ENCODE measurements at regions not wholly inside any gene's neighbourhood (a gene's known extent, or its start where the extent isn't known, plus 50 kb on each side); places are given as distances from the start of the nearest gene placed in this dataset.
"Not testable (repeated sequence)": the region's sequence is repeated elsewhere in the genome, so short reads cannot be mapped to it uniquely, and the experiment has no call there.

DNA sequence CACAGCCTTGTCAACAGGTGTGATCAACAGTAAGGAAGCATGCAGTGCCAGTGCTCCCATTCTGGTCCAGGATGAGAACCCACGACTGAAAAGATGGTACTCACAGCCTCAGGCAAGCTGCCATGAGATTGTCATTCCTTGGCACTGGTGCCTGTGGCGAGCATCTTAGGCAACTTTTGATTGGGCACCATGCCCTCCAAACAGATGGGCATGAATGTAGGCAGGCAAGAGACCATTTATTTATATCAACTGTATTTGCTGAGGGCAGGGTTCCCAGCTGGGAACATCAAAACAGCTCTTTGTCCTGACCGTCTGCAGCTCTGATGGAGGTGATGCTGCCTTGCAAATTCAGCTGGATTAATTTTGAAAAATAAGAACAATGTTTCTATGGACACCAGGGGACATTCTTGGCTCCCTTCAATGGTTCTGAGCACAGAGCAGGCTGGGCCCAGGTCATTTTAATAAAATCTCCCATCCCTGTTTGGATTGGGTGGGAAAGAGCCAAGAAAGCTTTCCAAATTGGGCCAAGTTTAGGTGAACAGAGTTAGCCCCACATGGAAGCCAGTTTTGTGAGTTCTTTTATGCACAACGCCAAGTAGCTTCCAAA lies 522.5 kb downstream of the RMST start:
- Histone ChIP-seq H3K27ac (ENCODE audit: control insufficient read depth, insufficient read depth, low read length) (no peak overlapping the region), H3K9ac (ENCODE audit: control insufficient read depth, extremely low read depth, insufficient read depth, low read length) (no peak overlapping the region), H3K27me3 (ENCODE audit: control insufficient read depth, extremely low read depth, insufficient read depth, low read length) (no peaks in the 10 kb centered on the region), H3K4me2 (ENCODE audit: control insufficient read depth, extremely low read depth, insufficient read depth, low read depth, low read length) (no peak overlapping the region), H2AFZ (ENCODE audit: control insufficient read depth, low read length) (no peak overlapping the region), H3K9me1 (ENCODE audit: control insufficient read depth, extremely low read depth, insufficient read depth, low read length) (no peaks in the 10 kb centered on the region), H3K4me1 (ENCODE audit: control insufficient read depth, extremely low read depth, insufficient read depth, low read length) (no peaks in the 10 kb centered on the region), H4K20me1 (ENCODE audit: control insufficient read depth, extremely low read depth, insufficient read depth, low read length) (no peaks in the 10 kb centered on the region), H3K4me3 (ENCODE audit: control insufficient read depth in 2 of 3, extremely low read depth in 1 of 3, insufficient read depth in 2 of 3, low read depth in 1 of 3, low read length in 3 of 3) (no peak overlapping the region), H3K9me3 (ENCODE audit: control insufficient read depth, low read depth, low read length) (no peaks in the 10 kb centered on the region), H3K36me3 (ENCODE audit: control insufficient read depth in 2 of 2, extremely low read depth in 1 of 2, insufficient read depth in 2 of 2, low read length in 2 of 2) (no peaks in the 10 kb centered on the region), H3K79me2 (ENCODE audit: control insufficient read depth, insufficient read depth, low read length) (no peaks in the 10 kb centered on the region)
- TF ChIP-seq, protein P1, sequence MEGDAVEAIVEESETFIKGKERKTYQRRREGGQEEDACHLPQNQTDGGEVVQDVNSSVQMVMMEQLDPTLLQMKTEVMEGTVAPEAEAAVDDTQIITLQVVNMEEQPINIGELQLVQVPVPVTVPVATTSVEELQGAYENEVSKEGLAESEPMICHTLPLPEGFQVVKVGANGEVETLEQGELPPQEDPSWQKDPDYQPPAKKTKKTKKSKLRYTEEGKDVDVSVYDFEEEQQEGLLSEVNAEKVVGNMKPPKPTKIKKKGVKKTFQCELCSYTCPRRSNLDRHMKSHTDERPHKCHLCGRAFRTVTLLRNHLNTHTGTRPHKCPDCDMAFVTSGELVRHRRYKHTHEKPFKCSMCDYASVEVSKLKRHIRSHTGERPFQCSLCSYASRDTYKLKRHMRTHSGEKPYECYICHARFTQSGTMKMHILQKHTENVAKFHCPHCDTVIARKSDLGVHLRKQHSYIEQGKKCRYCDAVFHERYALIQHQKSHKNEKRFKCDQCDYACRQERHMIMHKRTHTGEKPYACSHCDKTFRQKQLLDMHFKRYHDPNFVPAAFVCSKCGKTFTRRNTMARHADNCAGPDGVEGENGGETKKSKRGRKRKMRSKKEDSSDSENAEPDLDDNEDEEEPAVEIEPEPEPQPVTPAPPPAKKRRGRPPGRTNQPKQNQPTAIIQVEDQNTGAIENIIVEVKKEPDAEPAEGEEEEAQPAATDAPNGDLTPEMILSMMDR (optimal IDR thresholded peaks at IDR 0.05 in 1 of 3, IDR thresholded peaks at IDR 0.05 in 1 of 3, conservative IDR thresholded peaks at IDR 0.05 in 1 of 3; ENCODE audit: extremely low read depth in 1 of 3, insufficient read depth in 2 of 3, low read length in 3 of 3): no peak
- TF ChIP-seq EZH2 (IDR thresholded peaks at IDR 0.05; ENCODE audit: low read length): no peak
- FAIRE-seq (no peak), DNase-seq (ENCODE audit: low read depth, low spot score) (no peak)
- dilution Hi-C loops (cut with MboI; ENCODE audit: extremely low pct_ligation_motif_present, low sequenced_read_pairs): no loop called here

DNA sequence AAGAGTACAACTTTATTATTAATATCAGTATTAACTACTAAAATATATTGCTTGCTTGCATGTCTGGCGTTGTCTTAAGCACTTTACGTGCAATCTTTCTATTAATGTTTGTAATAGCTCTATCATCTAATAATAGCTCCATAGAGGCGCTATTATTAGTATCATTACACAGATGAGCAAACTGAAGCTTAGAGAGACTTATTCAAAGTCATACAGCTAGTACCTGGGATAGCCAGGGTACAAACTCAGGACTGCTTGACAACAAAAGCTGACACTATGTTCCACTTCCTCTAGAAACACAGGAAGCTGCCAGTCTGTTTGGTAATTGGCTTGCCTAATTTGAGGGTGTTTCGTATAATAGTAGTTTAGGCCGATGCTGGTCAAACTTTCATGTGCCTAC lies 523.2 kb downstream of the RMST start:
- Histone ChIP-seq H3K4me2 (ENCODE audit: control insufficient read depth, extremely low read depth, insufficient read depth, low read depth, low read length) (no peak overlapping the region), H3K79me2 (ENCODE audit: control insufficient read depth, insufficient read depth, low read length) (no peaks in the 10 kb centered on the region), H4K20me1 (ENCODE audit: control insufficient read depth, extremely low read depth, insufficient read depth, low read length) (no peaks in the 10 kb centered on the region), H3K4me3 (ENCODE audit: control insufficient read depth in 2 of 3, extremely low read depth in 1 of 3, insufficient read depth in 2 of 3, low read depth in 1 of 3, low read length in 3 of 3) (no peak overlapping the region), H3K27me3 (ENCODE audit: control insufficient read depth, extremely low read depth, insufficient read depth, low read length) (no peaks in the 10 kb centered on the region), H3K9ac (ENCODE audit: control insufficient read depth, extremely low read depth, insufficient read depth, low read length) (no peak overlapping the region), H3K36me3 (ENCODE audit: control insufficient read depth in 2 of 2, extremely low read depth in 1 of 2, insufficient read depth in 2 of 2, low read length in 2 of 2) (no peaks in the 10 kb centered on the region), H3K27ac (ENCODE audit: control insufficient read depth, insufficient read depth, low read length) (no peak overlapping the region), H3K9me1 (ENCODE audit: control insufficient read depth, extremely low read depth, insufficient read depth, low read length) (no peaks in the 10 kb centered on the region), H3K4me1 (ENCODE audit: control insufficient read depth, extremely low read depth, insufficient read depth, low read length) (no peaks in the 10 kb centered on the region), H3K9me3 (ENCODE audit: control insufficient read depth, low read depth, low read length) (no peaks in the 10 kb centered on the region), H2AFZ (ENCODE audit: control insufficient read depth, low read length) (no peak overlapping the region)
- dilution Hi-C loops (cut with MboI; ENCODE audit: extremely low pct_ligation_motif_present, low sequenced_read_pairs): no loop called here
- DNase-seq (ENCODE audit: low read depth, low spot score): no peak
- TF ChIP-seq, protein P1 (optimal IDR thresholded peaks at IDR 0.05 in 1 of 3, IDR thresholded peaks at IDR 0.05 in 1 of 3, conservative IDR thresholded peaks at IDR 0.05 in 1 of 3; ENCODE audit: extremely low read depth in 1 of 3, insufficient read depth in 2 of 3, low read length in 3 of 3): no peak
- no peak for TF ChIP-seq EZH2 (IDR thresholded peaks at IDR 0.05; ENCODE audit: low read length)
- no peak for FAIRE-seq

DNA sequence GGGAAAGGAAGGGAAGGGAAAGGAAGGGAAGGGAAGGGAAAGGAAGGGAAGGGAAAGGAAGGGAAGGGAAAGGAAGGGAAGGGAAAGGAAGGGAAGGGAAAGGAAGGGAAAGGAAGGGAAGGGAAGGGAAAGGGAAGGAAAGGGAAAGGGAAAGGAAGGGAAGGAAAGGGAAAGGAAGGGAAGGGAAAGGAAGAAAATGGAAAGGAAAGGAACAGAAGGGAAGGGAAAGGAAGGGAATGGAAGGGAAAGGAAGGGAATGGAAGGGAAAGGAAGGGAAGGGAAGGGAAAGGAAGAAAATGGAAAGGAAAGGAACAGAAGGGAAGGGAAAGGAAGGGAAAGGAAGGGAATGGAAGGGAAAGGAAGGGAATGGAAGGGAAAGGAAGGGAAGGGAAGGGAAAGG lies 526.0 kb downstream of the RMST start:
- FAIRE-seq; H3K9ac ChIP-seq (ENCODE audit: control insufficient read depth, extremely low read depth, insufficient read depth, low read length); H3K27me3 ChIP-seq (ENCODE audit: control insufficient read depth, extremely low read depth, insufficient read depth, low read length); H3K9me1 ChIP-seq (ENCODE audit: control insufficient read depth, extremely low read depth, insufficient read depth, low read length); H3K27ac ChIP-seq (ENCODE audit: control insufficient read depth, insufficient read depth, low read length); H3K4me3 ChIP-seq (ENCODE audit: control insufficient read depth in 2 of 3, extremely low read depth in 1 of 3, insufficient read depth in 2 of 3, low read depth in 1 of 3, low read length in 3 of 3); H3K36me3 ChIP-seq (ENCODE audit: control insufficient read depth in 2 of 2, extremely low read depth in 1 of 2, insufficient read depth in 2 of 2, low read length in 2 of 2); H3K9me3 ChIP-seq (ENCODE audit: control insufficient read depth, low read depth, low read length); DNase-seq (ENCODE audit: low read depth, low spot score); H3K79me2 ChIP-seq (ENCODE audit: control insufficient read depth, insufficient read depth, low read length); H2AFZ ChIP-seq (ENCODE audit: control insufficient read depth, low read length); dilution Hi-C loops (cut with MboI; ENCODE audit: extremely low pct_ligation_motif_present, low sequenced_read_pairs); H3K4me1 ChIP-seq (ENCODE audit: control insufficient read depth, extremely low read depth, insufficient read depth, low read length); H4K20me1 ChIP-seq (ENCODE audit: control insufficient read depth, extremely low read depth, insufficient read depth, low read length); H3K4me2 ChIP-seq (ENCODE audit: control insufficient read depth, extremely low read depth, insufficient read depth, low read depth, low read length): not testable (repeated sequence)

All from keratinocyte (primary cell).